ENCODE measurements at regions not wholly inside any gene's neighbourhood (a gene's known extent, or its start where the extent isn't known, plus 50 kb on each side); places are given as distances from the start of the nearest gene placed in this dataset.

DNA sequence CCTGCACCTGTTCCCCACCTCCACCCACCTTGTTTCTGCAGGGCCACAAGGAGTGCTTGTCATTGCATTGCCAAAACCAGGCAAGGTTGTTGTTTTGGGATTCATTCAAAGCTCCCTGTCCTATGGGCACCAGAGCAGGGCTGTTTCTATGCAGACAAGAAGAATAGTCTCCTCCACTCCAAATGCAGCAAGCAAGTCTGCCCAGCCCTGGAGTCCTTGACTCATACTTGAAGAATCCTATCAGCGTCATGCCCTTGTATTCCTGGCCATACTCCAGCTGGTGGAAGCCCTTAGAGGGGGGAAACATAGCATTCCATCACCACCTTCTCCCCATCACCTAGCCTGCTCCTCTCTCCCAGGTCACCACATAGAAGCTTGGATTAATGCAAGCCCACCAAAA is 145.3 kb upstream of the ECI2 start:
- in situ Hi-C loops (cut with MboI; ENCODE audit: low sequenced_read_pairs, unreplicated experiment), result no loop called here
- TF ChIP-seq, protein P1, sequence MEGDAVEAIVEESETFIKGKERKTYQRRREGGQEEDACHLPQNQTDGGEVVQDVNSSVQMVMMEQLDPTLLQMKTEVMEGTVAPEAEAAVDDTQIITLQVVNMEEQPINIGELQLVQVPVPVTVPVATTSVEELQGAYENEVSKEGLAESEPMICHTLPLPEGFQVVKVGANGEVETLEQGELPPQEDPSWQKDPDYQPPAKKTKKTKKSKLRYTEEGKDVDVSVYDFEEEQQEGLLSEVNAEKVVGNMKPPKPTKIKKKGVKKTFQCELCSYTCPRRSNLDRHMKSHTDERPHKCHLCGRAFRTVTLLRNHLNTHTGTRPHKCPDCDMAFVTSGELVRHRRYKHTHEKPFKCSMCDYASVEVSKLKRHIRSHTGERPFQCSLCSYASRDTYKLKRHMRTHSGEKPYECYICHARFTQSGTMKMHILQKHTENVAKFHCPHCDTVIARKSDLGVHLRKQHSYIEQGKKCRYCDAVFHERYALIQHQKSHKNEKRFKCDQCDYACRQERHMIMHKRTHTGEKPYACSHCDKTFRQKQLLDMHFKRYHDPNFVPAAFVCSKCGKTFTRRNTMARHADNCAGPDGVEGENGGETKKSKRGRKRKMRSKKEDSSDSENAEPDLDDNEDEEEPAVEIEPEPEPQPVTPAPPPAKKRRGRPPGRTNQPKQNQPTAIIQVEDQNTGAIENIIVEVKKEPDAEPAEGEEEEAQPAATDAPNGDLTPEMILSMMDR (IDR thresholded peaks at IDR 0.05; ENCODE audit: borderline replicate concordance, control extremely low read depth, extremely low read depth, insufficient read depth, missing control alignments), result no peak
- no peak for DNase-seq (ENCODE audit: low spot score)

DNA sequence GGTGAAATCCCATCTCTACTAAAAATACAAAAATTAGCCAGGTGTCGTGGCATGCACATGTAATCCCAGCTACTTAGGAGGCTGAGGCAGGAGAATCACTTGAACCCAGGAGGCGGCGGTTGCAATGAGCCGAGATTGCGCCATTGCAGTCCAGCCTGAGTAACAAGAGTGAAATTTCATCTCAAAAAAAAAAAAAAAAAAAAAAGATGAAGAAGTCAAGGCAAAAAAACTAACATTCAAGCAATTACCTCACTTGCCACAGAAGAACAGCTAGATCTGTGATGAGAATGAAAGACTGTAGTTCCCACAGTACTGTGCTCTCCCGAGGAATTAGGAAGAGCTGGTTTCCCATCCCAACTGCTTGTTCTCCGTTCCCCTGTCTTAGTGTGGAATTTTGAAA is 144.7 kb upstream of the ECI2 start:
- in situ Hi-C loops (cut with MboI; ENCODE audit: low sequenced_read_pairs, unreplicated experiment), result no loop called here
- TF ChIP-seq, protein P1 (IDR thresholded peaks at IDR 0.05; ENCODE audit: borderline replicate concordance, control extremely low read depth, extremely low read depth, insufficient read depth, missing control alignments), result no peak
- no peak for DNase-seq (ENCODE audit: low spot score)

DNA sequence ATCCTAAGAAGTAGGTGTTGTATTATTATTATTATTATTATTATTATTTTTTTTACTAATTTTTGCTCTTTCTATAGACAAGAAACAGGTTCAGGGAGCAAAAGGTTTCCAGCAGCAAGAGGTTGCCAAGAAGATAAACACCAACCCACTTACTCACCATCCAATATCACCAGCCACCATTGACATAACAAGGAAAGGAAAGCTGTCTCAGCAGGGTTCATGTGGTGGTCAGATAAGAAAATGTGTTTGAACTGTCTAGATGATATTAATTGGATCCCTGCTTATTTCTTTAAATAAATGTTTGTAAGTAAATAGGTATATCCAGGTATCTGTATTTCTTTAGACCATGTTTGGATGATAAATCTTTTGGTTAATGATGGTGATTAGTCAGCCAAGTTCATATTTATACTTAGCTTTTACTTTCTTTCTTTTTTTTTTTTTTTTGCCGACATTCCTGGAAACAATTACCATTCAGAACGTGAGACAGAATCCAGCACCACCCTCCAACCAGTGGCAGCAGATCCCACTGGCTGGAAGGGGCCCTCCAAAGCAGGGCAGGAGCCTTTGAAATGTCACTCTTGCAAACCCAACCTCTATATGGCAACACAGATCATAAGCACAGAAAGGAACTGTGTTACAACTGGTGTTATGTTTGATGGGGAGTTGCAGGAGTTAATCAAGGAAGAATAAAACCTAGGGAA is 139.2 kb upstream of the ECI2 start:
- in situ Hi-C loops (cut with MboI; ENCODE audit: low sequenced_read_pairs, unreplicated experiment), result no loop called here
- TF ChIP-seq, protein P1 (IDR thresholded peaks at IDR 0.05; ENCODE audit: borderline replicate concordance, control extremely low read depth, extremely low read depth, insufficient read depth, missing control alignments), result no peak

DNA sequence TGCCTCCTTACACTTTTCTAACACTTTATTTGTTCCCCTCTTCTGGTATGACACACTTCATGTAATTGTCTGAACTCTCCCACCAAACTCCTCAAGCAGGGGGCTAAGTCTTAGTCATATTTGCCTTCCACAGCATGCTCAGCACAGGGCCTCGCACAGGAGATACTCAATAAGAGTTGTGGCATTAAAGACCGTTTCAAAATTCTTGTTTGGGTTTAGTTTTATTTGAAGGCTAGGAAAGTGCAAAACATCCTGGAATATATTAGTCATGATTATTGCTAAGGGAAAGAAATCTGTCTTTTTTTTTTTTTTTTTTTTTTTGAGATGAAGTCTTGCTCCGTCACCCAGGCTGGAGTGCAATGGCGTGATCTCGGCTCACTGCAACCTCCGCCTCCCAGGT is 137.6 kb upstream of the ECI2 start:
- DNase-seq (ENCODE audit: low spot score), result no peak
- TF ChIP-seq, protein P1 (IDR thresholded peaks at IDR 0.05; ENCODE audit: borderline replicate concordance, control extremely low read depth, extremely low read depth, insufficient read depth, missing control alignments), result no peak
- in situ Hi-C loops (cut with MboI; ENCODE audit: low sequenced_read_pairs, unreplicated experiment), result no loop called here

More for the DNA sequence above, 139.2 kb upstream of the ECI2 start:
- no peak for DNase-seq (ENCODE audit: low spot score)

DNA sequence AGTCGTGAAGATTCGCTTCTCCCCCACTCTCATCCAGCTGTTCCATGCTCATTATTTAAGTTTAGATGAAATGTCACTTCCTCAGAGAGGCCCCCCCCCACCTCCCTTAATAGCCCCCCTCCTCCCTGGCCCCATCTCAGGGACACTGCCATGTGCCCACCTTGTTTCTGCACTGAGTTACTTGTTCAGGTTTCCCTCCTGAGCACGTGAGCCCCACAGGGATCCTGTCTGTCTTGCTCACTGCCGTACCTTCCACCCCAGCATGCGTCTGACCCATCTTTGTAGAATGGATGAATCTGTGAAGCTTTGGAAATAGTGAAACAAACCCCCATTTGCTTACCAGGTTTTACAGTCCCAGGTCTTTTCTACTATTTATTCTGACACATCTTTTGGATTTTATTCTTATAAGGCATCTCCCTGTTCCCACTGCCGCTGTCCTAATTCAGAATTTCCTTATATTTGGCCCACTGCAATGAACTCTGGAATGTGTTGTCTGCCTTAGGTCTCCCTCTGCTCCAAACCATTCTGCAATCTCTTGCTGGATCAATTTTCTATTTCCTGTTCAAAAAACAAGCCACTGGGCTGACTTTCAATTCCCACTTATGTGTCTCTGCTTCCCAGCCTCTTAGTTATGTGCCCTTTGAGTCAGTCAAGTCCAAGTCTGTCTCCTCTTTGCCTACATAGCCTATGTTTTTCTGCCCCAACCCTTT is 136.5 kb upstream of the ECI2 start:
- TF ChIP-seq, protein P1 (IDR thresholded peaks at IDR 0.05; ENCODE audit: borderline replicate concordance, control extremely low read depth, extremely low read depth, insufficient read depth, missing control alignments), result no peak
- DNase-seq (ENCODE audit: low spot score), result no peak
- in situ Hi-C loops (cut with MboI; ENCODE audit: low sequenced_read_pairs, unreplicated experiment), result no loop called here

DNA sequence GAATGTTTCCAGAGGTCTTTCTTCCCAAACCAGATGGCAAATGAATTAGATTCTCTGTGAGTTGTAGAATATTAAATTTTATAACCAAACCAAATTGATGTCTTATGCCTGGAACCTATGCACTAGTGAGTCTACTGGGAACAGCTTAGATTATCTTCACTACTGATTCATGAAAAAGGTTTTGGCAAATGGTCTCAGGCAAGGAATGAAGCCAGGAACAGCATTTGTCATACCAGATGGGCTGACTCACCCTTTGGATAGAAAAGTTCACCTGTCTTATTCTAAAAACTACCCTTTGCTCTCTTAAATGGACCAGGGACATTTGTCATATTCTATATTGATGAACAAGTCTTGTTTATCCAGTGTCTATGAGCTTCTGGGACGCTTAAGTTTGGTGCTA is 135.4 kb upstream of the ECI2 start:
- in situ Hi-C loops (cut with MboI; ENCODE audit: low sequenced_read_pairs, unreplicated experiment), result no loop called here
- TF ChIP-seq, protein P1 (IDR thresholded peaks at IDR 0.05; ENCODE audit: borderline replicate concordance, control extremely low read depth, extremely low read depth, insufficient read depth, missing control alignments), result no peak
- no peak for DNase-seq (ENCODE audit: low spot score)
